ENCODE measurements at regions not wholly inside any gene's neighbourhood (a gene's known extent, or its start where the extent isn't known, plus 50 kb on each side); places are given as distances from the start of the nearest gene placed in this dataset.

- ChIA-PET CTCF (interaction anchor here (0.7 kb wide), 1 partner anchor 94 kb away, joined by 3 read pairs; no protein-coding TSS in a partner anchor), POLR2A (ENCODE audit: unreplicated experiment) (no interaction called here)
- Histone ChIP-seq H3K27me3 (ENCODE audit: insufficient read depth, low read depth) (no peaks in the 10 kb centered on the region), H4K20me1 (ENCODE audit: insufficient read depth) (no peaks in the 10 kb centered on the region), H3K9me3 (ENCODE audit: insufficient read depth, low read depth) (no peaks in the 10 kb centered on the region), H3K79me2 (ENCODE audit: low read depth) (no peaks in the 10 kb centered on the region), H3K4me1 (replicated peaks; ENCODE audit: insufficient read depth) (no peaks in the 10 kb centered on the region), H3K4me3 (no peak overlapping the region), H3K9me2 (ENCODE audit: insufficient read depth) (no peaks in the 10 kb centered on the region), H3K27ac (no peak overlapping the region), H3F3A (ENCODE audit: insufficient read depth, low read depth) (no peaks in the 10 kb centered on the region), H3K4me2 (no peak overlapping the region), H3K36me3 (ENCODE audit: low read depth) (no peaks in the 10 kb centered on the region), H2AFZ (no peak overlapping the region)
- TF ChIP-seq CTCF (conservative IDR thresholded peaks at IDR 0.05) (no peak), EZH2 (IDR thresholded peaks at IDR 0.05; ENCODE audit: low read depth) (no peak)
- no peak for DNase-seq
- BruUV-seq (replicated peaks), result no TSS peak
- intact Hi-C loops (cut with micrococcal nuclease; ENCODE audit: unreplicated experiment), result loop anchor here (5.0 kb wide), 1 partner anchor 1293 kb away; no protein-coding TSS in a partner anchor
Observed at GRCh38 chr12:82529101-82529500, 157.6 kb upstream of the TMTC2 start.

- Histone ChIP-seq H2AFZ (no peak overlapping the region), H3F3A (ENCODE audit: insufficient read depth, low read depth) (no peaks in the 10 kb centered on the region), H3K9me2 (ENCODE audit: insufficient read depth) (no peaks in the 10 kb centered on the region), H3K27me3 (ENCODE audit: insufficient read depth, low read depth) (no peaks in the 10 kb centered on the region), H3K4me3 (no peak overlapping the region), H3K4me1 (replicated peaks; ENCODE audit: insufficient read depth) (no peaks in the 10 kb centered on the region), H3K36me3 (ENCODE audit: low read depth) (no peaks in the 10 kb centered on the region), H3K79me2 (ENCODE audit: low read depth) (no peaks in the 10 kb centered on the region), H3K4me2 (no peak overlapping the region), H4K20me1 (ENCODE audit: insufficient read depth) (no peaks in the 10 kb centered on the region), H3K27ac (no peak overlapping the region), H3K9me3 (ENCODE audit: insufficient read depth, low read depth) (no peaks in the 10 kb centered on the region)
- DNase-seq, result no peak
- TF ChIP-seq CTCF (conservative IDR thresholded peaks at IDR 0.05) (no peak), EZH2 (IDR thresholded peaks at IDR 0.05; ENCODE audit: low read depth) (no peak)
- intact Hi-C loops (cut with micrococcal nuclease; ENCODE audit: unreplicated experiment), result loop anchor here (5.0 kb wide), 1 partner anchor 1292 kb away; no protein-coding TSS in a partner anchor
- ChIA-PET CTCF (interaction anchor here (0.7 kb wide), 1 partner anchor 93 kb away, joined by 3 read pairs; no protein-coding TSS in a partner anchor), POLR2A (ENCODE audit: unreplicated experiment) (no interaction called here)
- no TSS peak for BruUV-seq (replicated peaks)
Observed at GRCh38 chr12:82529954-82530353, 156.8 kb upstream of the TMTC2 start.

GRCh38 chr12:82530394-82530793 lies 156.3 kb upstream of the TMTC2 start:
- POLR2A ChIA-PET (ENCODE audit: unreplicated experiment), result no interaction called here

More at GRCh38 chr12:82530394-82530793, 156.3 kb upstream of the TMTC2 start:
- Histone ChIP-seq H4K20me1 (ENCODE audit: insufficient read depth) (no peaks in the 10 kb centered on the region), H3F3A (ENCODE audit: insufficient read depth, low read depth) (no peaks in the 10 kb centered on the region), H3K36me3 (ENCODE audit: low read depth) (no peaks in the 10 kb centered on the region), H3K79me2 (ENCODE audit: low read depth) (no peaks in the 10 kb centered on the region), H2AFZ (no peak overlapping the region), H3K9me3 (ENCODE audit: insufficient read depth, low read depth) (no peaks in the 10 kb centered on the region), H3K4me2 (no peak overlapping the region), H3K4me1 (replicated peaks; ENCODE audit: insufficient read depth) (no peaks in the 10 kb centered on the region), H3K27ac (no peak overlapping the region), H3K4me3 (no peak overlapping the region), H3K27me3 (ENCODE audit: insufficient read depth, low read depth) (no peaks in the 10 kb centered on the region), H3K9me2 (ENCODE audit: insufficient read depth) (no peaks in the 10 kb centered on the region)
- no peak for TF ChIP-seq CTCF (conservative IDR thresholded peaks at IDR 0.05)
- no peak for TF ChIP-seq EZH2 (IDR thresholded peaks at IDR 0.05; ENCODE audit: low read depth)
- intact Hi-C loops (cut with micrococcal nuclease; ENCODE audit: unreplicated experiment), result no loop called here
- no TSS peak for BruUV-seq (replicated peaks)
- CTCF ChIA-PET, result no interaction called here
- no peak for DNase-seq

Data from PC-9 (cell line).